ENCODE measurements at regions not wholly inside any gene's neighbourhood (a gene's known extent, or its start where the extent isn't known, plus 50 kb on each side); places are given as distances from the start of the nearest gene placed in this dataset.

DNA sequence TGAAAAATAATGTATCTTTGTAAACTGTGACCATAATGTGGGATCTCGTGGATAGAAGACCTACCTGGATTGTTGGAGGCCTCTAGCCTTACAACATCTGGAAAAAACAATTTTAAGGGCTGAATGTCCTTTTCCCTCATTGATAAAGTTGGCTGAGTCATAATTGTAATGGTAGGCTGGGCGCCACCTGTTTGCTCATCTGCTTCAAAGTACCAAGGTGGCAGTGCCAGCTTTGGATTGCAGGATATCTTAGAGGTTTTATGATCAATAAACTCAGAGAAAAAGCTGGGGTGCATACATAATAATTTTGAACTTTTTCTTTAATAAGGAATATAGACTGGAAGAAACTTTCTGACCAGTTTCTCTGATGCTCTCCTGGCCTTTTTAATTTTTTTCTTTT lies 653.4 kb downstream of the MMUT start:
- no peaks in the 10 kb centered on the region for H3K9me3 Mint-ChIP-seq
- no peak overlapping the region for H3K4me2 ChIP-seq (ENCODE audit: insufficient read depth, insufficient read length, low read length)
- H3K9me3 ChIP-seq (ENCODE audit: control insufficient read depth, low read depth, low read length): no peaks in the 10 kb centered on the region
- H4K20me1 ChIP-seq (ENCODE audit: control insufficient read depth, insufficient read depth, insufficient read length): no peaks in the 10 kb centered on the region
- no peak overlapping the region for H4K8ac ChIP-seq (replicated peaks; ENCODE audit: insufficient read length, low read depth, low read length)
- H3K4me1 Mint-ChIP-seq: 0 out of 4 replicates have a peak, but pooled peaks cover 0 to 2% of the 10 kb centered on the region in 2 experiments
- H3K4me3 Mint-ChIP-seq: no peak overlapping the region
- no peak overlapping the region for H2BK120ac ChIP-seq (ENCODE audit: low read depth, low read length, poor library complexity, severe bottlenecking)
- H3K27me3 Mint-ChIP-seq (ENCODE audit: low read depth): no peaks in the 10 kb centered on the region
- no peak overlapping the region for H2AK5ac ChIP-seq (ENCODE audit: insufficient read length, low read length)
- no peaks in the 10 kb centered on the region for H3K79me1 ChIP-seq (ENCODE audit: insufficient read depth, low read depth, low read length, poor library complexity, severe bottlenecking)
- peaks cover 0 to 1% (median 0%) of the 10 kb centered on the region in 3 experiments; a peak in 1 of 7 replicates for H3K36me3 Mint-ChIP-seq (ENCODE audit: insufficient read depth in 1 of 3, low read depth in 3 of 3)
- no peak overlapping the region; a peak in 1 of 7 replicates for H3K27ac Mint-ChIP-seq
- no peak overlapping the region for H2BK12ac ChIP-seq (ENCODE audit: insufficient read length, low read depth, low read length)
- no peaks in the 10 kb centered on the region for H3K79me2 ChIP-seq (ENCODE audit: insufficient read depth, low read length)
- H2AFZ ChIP-seq (ENCODE audit: low read length): no peak overlapping the region
- H2BK15ac ChIP-seq (ENCODE audit: low read depth, low read length): no peak overlapping the region
- no peak overlapping the region for H3K56ac ChIP-seq (ENCODE audit: insufficient read length, low read depth, low read length)
- DNase-seq: no peak
- H3K4ac ChIP-seq (ENCODE audit: low read depth, low read length): no peak overlapping the region
- WGBS (ENCODE audit: extremely low coverage, insufficient read length, low lambda C conversion rate): no CpG with 5 or more reads among the region's 2 CpGs
- TF ChIP-seq, protein P1, sequence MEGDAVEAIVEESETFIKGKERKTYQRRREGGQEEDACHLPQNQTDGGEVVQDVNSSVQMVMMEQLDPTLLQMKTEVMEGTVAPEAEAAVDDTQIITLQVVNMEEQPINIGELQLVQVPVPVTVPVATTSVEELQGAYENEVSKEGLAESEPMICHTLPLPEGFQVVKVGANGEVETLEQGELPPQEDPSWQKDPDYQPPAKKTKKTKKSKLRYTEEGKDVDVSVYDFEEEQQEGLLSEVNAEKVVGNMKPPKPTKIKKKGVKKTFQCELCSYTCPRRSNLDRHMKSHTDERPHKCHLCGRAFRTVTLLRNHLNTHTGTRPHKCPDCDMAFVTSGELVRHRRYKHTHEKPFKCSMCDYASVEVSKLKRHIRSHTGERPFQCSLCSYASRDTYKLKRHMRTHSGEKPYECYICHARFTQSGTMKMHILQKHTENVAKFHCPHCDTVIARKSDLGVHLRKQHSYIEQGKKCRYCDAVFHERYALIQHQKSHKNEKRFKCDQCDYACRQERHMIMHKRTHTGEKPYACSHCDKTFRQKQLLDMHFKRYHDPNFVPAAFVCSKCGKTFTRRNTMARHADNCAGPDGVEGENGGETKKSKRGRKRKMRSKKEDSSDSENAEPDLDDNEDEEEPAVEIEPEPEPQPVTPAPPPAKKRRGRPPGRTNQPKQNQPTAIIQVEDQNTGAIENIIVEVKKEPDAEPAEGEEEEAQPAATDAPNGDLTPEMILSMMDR (conservative IDR thresholded peaks at IDR 0.05): no peak
- H3K23me2 ChIP-seq (ENCODE audit: insufficient read length, low read depth, low read length, poor library complexity, severe bottlenecking): no peaks in the 10 kb centered on the region
- no peak overlapping the region for H3K18ac ChIP-seq (ENCODE audit: insufficient read length, low read depth, low read length)
- H3K9ac ChIP-seq (ENCODE audit: extremely low read depth, insufficient read length, low read length): no peak overlapping the region
- H3K27me3 ChIP-seq (ENCODE audit: insufficient read depth, low read length): no peaks in the 10 kb centered on the region
- H2BK20ac ChIP-seq (ENCODE audit: low read depth, low read length, poor library complexity, severe bottlenecking): no peak overlapping the region
- H2BK5ac ChIP-seq (ENCODE audit: insufficient read length, low read length): no peak overlapping the region
- no peak overlapping the region for H3K27ac ChIP-seq (ENCODE audit: insufficient read length, low read depth, low read length)
- no peak overlapping the region for H3K23ac ChIP-seq (ENCODE audit: insufficient read length, low read depth, low read length)
- H3T11ph ChIP-seq (ENCODE audit: low read length): no peak overlapping the region
- no peak overlapping the region for H4K91ac ChIP-seq (ENCODE audit: insufficient read length, low read depth, low read length)
- H4K5ac ChIP-seq (ENCODE audit: insufficient read length, low read depth, low read length): no peak overlapping the region
- no peak overlapping the region for H3K14ac ChIP-seq (ENCODE audit: insufficient read depth, low read length)
- H3K4me1 ChIP-seq (ENCODE audit: insufficient read depth, low read length): no peaks in the 10 kb centered on the region

Measured in H9 (cell line).